ENCODE measurements at regions not wholly inside any gene's neighbourhood (a gene's known extent, or its start where the extent isn't known, plus 50 kb on each side); places are given as distances from the start of the nearest gene placed in this dataset.

- ChIA-PET CTCF (interaction anchor here (0.8 kb wide), 1 partner anchor 261 kb away, joined by 5 read pairs; no protein-coding TSS in a partner anchor), POLR2A (interaction anchor here (0.5 kb wide), 1 partner anchor 332 kb away, joined by 5 read pairs; no protein-coding TSS in a partner anchor)
- peak; percentile 20 for DNase-seq (ENCODE audit: low read depth, low spot score)
- TF ChIP-seq CTCF (IDR thresholded peaks at IDR 0.05; ENCODE audit: low read depth, low read length), result no peak
- Histone ChIP-seq H3K27ac (ENCODE audit: low read depth, low read length) (no peak overlapping the region), H3K27me3 (ENCODE audit: control insufficient read depth, insufficient read depth, low read length) (no peaks in the 10 kb centered on the region), H3K9me3 (ENCODE audit: control insufficient read depth, insufficient read depth, low read length) (peaks cover 4% of the 10 kb centered on the region), H3K4me3 (ENCODE audit: low read depth, low read length) (no peak overlapping the region)
Observed at GRCh38 chr4:98728433-98728832, 70.0 kb upstream of the TSPAN5 start.

- Histone ChIP-seq H3K27ac (ENCODE audit: low read depth, low read length) (no peak overlapping the region), H3K4me3 (ENCODE audit: low read depth, low read length) (no peak overlapping the region), H3K9me3 (ENCODE audit: control insufficient read depth, insufficient read depth, low read length) (peaks cover 5% of the 10 kb centered on the region), H3K27me3 (ENCODE audit: control insufficient read depth, insufficient read depth, low read length) (no peaks in the 10 kb centered on the region)
- ChIA-PET POLR2A (no interaction called here), CTCF (interaction anchor here (0.6 kb wide), 1 partner anchor 255 kb away, joined by 4 read pairs; no protein-coding TSS in a partner anchor)
- TF ChIP-seq CTCF (IDR thresholded peaks at IDR 0.05; ENCODE audit: low read depth, low read length), result no peak
- no peak for DNase-seq (ENCODE audit: low read depth, low spot score)
Observed at GRCh38 chr4:98722000-98722399, 63.6 kb upstream of the TSPAN5 start.

- Histone ChIP-seq H3K27ac (ENCODE audit: low read depth, low read length) (no peak overlapping the region), H3K27me3 (ENCODE audit: control insufficient read depth, insufficient read depth, low read length) (no peaks in the 10 kb centered on the region), H3K9me3 (ENCODE audit: control insufficient read depth, insufficient read depth, low read length) (peaks cover 5% of the 10 kb centered on the region), H3K4me3 (ENCODE audit: low read depth, low read length) (no peak overlapping the region)
- no peak for DNase-seq (ENCODE audit: low read depth, low spot score)
- POLR2A ChIA-PET, result no interaction called here
- CTCF ChIA-PET, result interaction anchor here (0.6 kb wide), 1 partner anchor 68 kb away, joined by 4 read pairs; no protein-coding TSS in a partner anchor
- TF ChIP-seq CTCF (IDR thresholded peaks at IDR 0.05; ENCODE audit: low read depth, low read length), result no peak
Observed at GRCh38 chr4:98720871-98721480, 62.6 kb upstream of the TSPAN5 start.

GRCh38 chr4:98716796-98717195 lies 58.4 kb upstream of the TSPAN5 start:
- ChIA-PET POLR2A (no interaction called here), CTCF (no interaction called here)
- Histone ChIP-seq H3K27me3 (ENCODE audit: control insufficient read depth, insufficient read depth, low read length) (peaks cover 3% of the 10 kb centered on the region), H3K9me3 (ENCODE audit: control insufficient read depth, insufficient read depth, low read length) (no peaks in the 10 kb centered on the region), H3K27ac (ENCODE audit: low read depth, low read length) (no peak overlapping the region), H3K4me3 (ENCODE audit: low read depth, low read length) (no peak overlapping the region)
- no peak for DNase-seq (ENCODE audit: low read depth, low spot score)
- TF ChIP-seq CTCF (IDR thresholded peaks at IDR 0.05; ENCODE audit: low read depth, low read length), result no peak

GRCh38 chr4:98712607-98713006 lies 54.2 kb upstream of the TSPAN5 start:
- CTCF ChIA-PET, result no interaction called here
- Histone ChIP-seq H3K4me3 (ENCODE audit: low read depth, low read length) (no peak overlapping the region), H3K27ac (ENCODE audit: low read depth, low read length) (no peak overlapping the region), H3K27me3 (ENCODE audit: control insufficient read depth, insufficient read depth, low read length) (peaks cover 3% of the 10 kb centered on the region), H3K9me3 (ENCODE audit: control insufficient read depth, insufficient read depth, low read length) (no peaks in the 10 kb centered on the region)
- no peak for TF ChIP-seq CTCF (IDR thresholded peaks at IDR 0.05; ENCODE audit: low read depth, low read length)
- no peak for DNase-seq (ENCODE audit: low read depth, low spot score)
- POLR2A ChIA-PET, result no interaction called here

All from AG04450 (cell line).